GM12891 (cell line): ENCODE measurements at regions not wholly inside any gene's neighbourhood (a gene's known extent, or its start where the extent isn't known, plus 50 kb on each side); places are given as distances from the start of the nearest gene placed in this dataset.

ENCODE experiments used
- DNase-seq: peaks from one replicate; pipeline ENCODE4 v3.0.0; 2011; ENCODE audit warnings: low spot score; ENCODE audit not compliant: insufficient read length
- FAIRE-seq: peaks from 2 replicates; lab custom pipeline; 2011; peaks lifted over from hg19 to GRCh38; lab: Jason Lieb, UNC
- PAX5 ChIP-seq: IDR thresholded peaks from 2 replicates; pipeline ENCODE4 v1.6.1; 2011; ENCODE audit warnings: low read length, moderate library complexity, mild to moderate bottlenecking; ENCODE audit not compliant: insufficient read depth, severe bottlenecking
- POLR2A ChIP-seq: IDR thresholded peaks from 2 replicates; pipeline ENCODE4 v1.6.1; 2011; ENCODE audit warnings: low read depth, low read length, control low read depth
- POLR2AphosphoS5 ChIP-seq: IDR thresholded peaks from 2 replicates; pipeline ENCODE4 v1.6.1; 2011; ENCODE audit warnings: low read depth, low read length, control low read depth
- POU2F2 ChIP-seq: IDR thresholded peaks from 2 replicates; pipeline ENCODE4 v1.6.1; 2011; ENCODE audit warnings: low read depth, mild to moderate bottlenecking, control low read depth, low read length, moderate library complexity
- SPI1 ChIP-seq: IDR thresholded peaks from 2 replicates; pipeline ENCODE4 v1.6.1; 2011; ENCODE audit warnings: low read depth, low read length, control low read depth
- TAF1 ChIP-seq: IDR thresholded peaks from 2 replicates; pipeline ENCODE4 v1.6.1; 2011; ENCODE audit warnings: low read depth, low read length, control low read depth

- FAIRE-seq: no peak
Observed at GRCh38 chr5:68547622-68548021, 332.1 kb downstream of the PIK3R1 start.

GRCh38 chr5:68548959-68549676 lies 333.6 kb downstream of the PIK3R1 start:
- DNase-seq: no peak
- FAIRE-seq: no peak
- TF ChIP-seq POLR2AphosphoS5 (no peak), PAX5 (no peak), SPI1 (no peak), POU2F2 (no peak), POLR2A (no peak), TAF1 (no peak)

More at GRCh38 chr5:68547622-68548021, 332.1 kb downstream of the PIK3R1 start:
- no peak for DNase-seq
- TF ChIP-seq SPI1 (no peak), POU2F2 (no peak), PAX5 (no peak), TAF1 (no peak), POLR2AphosphoS5 (no peak), POLR2A (no peak)

GRCh38 chr5:68550015-68550414 lies 334.5 kb downstream of the PIK3R1 start:
- TF ChIP-seq POLR2A (no peak), POLR2AphosphoS5 (no peak), POU2F2 (no peak), TAF1 (no peak), SPI1 (no peak), PAX5 (no peak)
- no peak for FAIRE-seq
- DNase-seq: no peak

- DNase-seq (no peak), FAIRE-seq (no peak)
- TF ChIP-seq POLR2AphosphoS5: no peak
- no peak for TF ChIP-seq POLR2A
Observed at GRCh38 chr5:68551436-68551835, 335.9 kb downstream of the PIK3R1 start.

GRCh38 chr5:68554571-68555279 lies 339.2 kb downstream of the PIK3R1 start:
- TF ChIP-seq POLR2AphosphoS5 (no peak), PAX5 (no peak), TAF1 (no peak), POU2F2 (no peak), POLR2A (no peak), SPI1 (no peak)
- FAIRE-seq (no peak), DNase-seq (no peak)

GRCh38 chr5:68555907-68556681 lies 340.5 kb downstream of the PIK3R1 start:
- TF ChIP-seq POLR2AphosphoS5: no peak
- no peak for TF ChIP-seq PAX5
- no peak for TF ChIP-seq POLR2A
- no peak for TF ChIP-seq POU2F2
- no peak for TF ChIP-seq TAF1
- TF ChIP-seq SPI1: no peak
- FAIRE-seq (no peak), DNase-seq (no peak)

- DNase-seq: no peak
- FAIRE-seq: no peak
- TF ChIP-seq TAF1: no peak
- no peak for TF ChIP-seq SPI1
- TF ChIP-seq PAX5: no peak
Observed at GRCh38 chr5:68557162-68557936, 341.8 kb downstream of the PIK3R1 start.

GRCh38 chr5:68562308-68562707 lies 346.8 kb downstream of the PIK3R1 start:
- TF ChIP-seq TAF1: no peak
- TF ChIP-seq PAX5: no peak
- no peak for TF ChIP-seq POLR2AphosphoS5
- no peak for TF ChIP-seq SPI1
- no peak for TF ChIP-seq POU2F2
- TF ChIP-seq POLR2A: no peak
- DNase-seq: no peak
- no peak for FAIRE-seq

GRCh38 chr5:68565427-68565826 lies 349.9 kb downstream of the PIK3R1 start:
- no peak for TF ChIP-seq POLR2AphosphoS5
- no peak for TF ChIP-seq TAF1
- TF ChIP-seq PAX5: no peak
- TF ChIP-seq POLR2A: no peak
- TF ChIP-seq POU2F2: no peak
- no peak for TF ChIP-seq SPI1
- DNase-seq (no peak), FAIRE-seq (no peak)
